CD4-positive, CD25-positive, alpha-beta regulatory T cell (primary cell): ENCODE measurements at regions not wholly inside any gene's neighbourhood (a gene's known extent, or its start where the extent isn't known, plus 50 kb on each side); places are given as distances from the start of the nearest gene placed in this dataset.

ENCODE experiments used
- ATAC-seq, 2 donors: fragments of 150-1000 bp; cut with Tn5 transposase; one replicate each; pipeline ENCODE4 v1.10.0; 2021; ENCODE audit warnings: low read depth in 2 of 2, moderate number of reproducible peaks in 2 of 2, moderate library complexity in 1 of 2
- DNase-seq, 3 donors: peaks; one replicate each; pipeline versions ENCODE4 v3.0.0 to v3.0.0-alpha.2; 2012 to 2022; ENCODE audit warnings: mixed read lengths in 1 of 3
- H3K27ac ChIP-seq: one replicate; pipeline ENCODE4 v1.7.0; 2013; ENCODE audit warnings: mild to moderate bottlenecking, low read length; ENCODE audit not compliant: insufficient read depth, poor library complexity, severe bottlenecking
- H3K27me3 ChIP-seq: one replicate; pipeline ENCODE4 v1.7.0; 2013; ENCODE audit warnings: low read length; ENCODE audit not compliant: control insufficient read depth, insufficient read depth
- H3K36me3 ChIP-seq: one replicate; pipeline ENCODE4 v1.7.0; 2013; ENCODE audit warnings: mild to moderate bottlenecking, low read length, moderate library complexity; ENCODE audit not compliant: control insufficient read depth, insufficient read depth
- H3K4me1 ChIP-seq: 2 replicates; pipeline ENCODE4 v1.7.0; 2013; ENCODE audit warnings: mild to moderate bottlenecking, low read length; ENCODE audit not compliant: insufficient read depth, control insufficient read depth, poor library complexity, severe bottlenecking
- H3K4me3 ChIP-seq: one replicate; pipeline ENCODE4 v1.7.0; 2013; ENCODE audit warnings: low read depth, mild to moderate bottlenecking, low read length, moderate library complexity
- H3K9me3 ChIP-seq, 2 experiments: 1 replicate in 1 of 2; 2 replicates in 1 of 2; pipeline ENCODE4 v1.7.0; 2013; ENCODE audit warnings: low read length in 2 of 2, mild to moderate bottlenecking in 1 of 2, moderate library complexity in 1 of 2; ENCODE audit not compliant: control insufficient read depth in 2 of 2
- H3K27ac Mint-ChIP-seq, 3 donors: one replicate each; pipeline ENCODE4 v1.8.0; 2020 to 2022; ENCODE audit warnings: mild to moderate bottlenecking in 3 of 3, mixed read lengths in 3 of 3, moderate library complexity in 2 of 3
- H3K27me3 Mint-ChIP-seq: one replicate; pipeline ENCODE4 v1.8.0; 2022; ENCODE audit warnings: mild to moderate bottlenecking, mixed read lengths
- H3K36me3 Mint-ChIP-seq: one replicate; pipeline ENCODE4 v1.8.0; 2020; ENCODE audit warnings: mixed read lengths
- H3K4me1 Mint-ChIP-seq, 4 donors: one replicate each; pipeline ENCODE4 v1.8.0; 2020 to 2022; ENCODE audit warnings: mixed read lengths in 4 of 4, mild to moderate bottlenecking in 1 of 4
- H3K4me3 Mint-ChIP-seq, 4 donors: one replicate each; pipeline ENCODE4 v1.8.0; 2020 to 2022; ENCODE audit warnings: mild to moderate bottlenecking in 4 of 4, mixed read lengths in 4 of 4, moderate library complexity in 3 of 4
- H3K9me3 Mint-ChIP-seq, 7 donors: one replicate each; pipeline ENCODE4 v1.8.0; 2020 to 2022; ENCODE audit warnings: mixed read lengths in 7 of 7, mild to moderate bottlenecking in 3 of 7, moderate library complexity in 2 of 7

DNA sequence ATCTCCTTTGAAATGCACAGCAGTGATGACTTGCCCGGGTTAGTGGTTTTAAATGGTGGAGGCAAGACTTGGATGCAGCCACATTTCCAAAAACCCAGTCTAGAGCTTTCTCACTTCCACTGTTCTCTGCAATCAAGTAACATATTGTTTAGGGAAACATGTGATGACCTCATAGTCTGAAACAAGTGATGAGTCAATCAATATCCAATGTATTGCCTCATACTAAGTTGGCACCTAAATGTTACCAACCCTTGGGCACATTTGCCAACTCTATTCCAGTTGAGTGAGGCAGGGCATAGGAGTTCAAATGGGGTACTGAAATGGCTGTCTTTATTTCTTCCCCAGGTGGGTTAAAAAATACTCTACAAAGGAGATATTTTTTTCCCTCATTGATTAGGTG, 1105.4 kb downstream of the VRK1 start:
- H3K27ac Mint-ChIP-seq = no peak overlapping the region

DNA sequence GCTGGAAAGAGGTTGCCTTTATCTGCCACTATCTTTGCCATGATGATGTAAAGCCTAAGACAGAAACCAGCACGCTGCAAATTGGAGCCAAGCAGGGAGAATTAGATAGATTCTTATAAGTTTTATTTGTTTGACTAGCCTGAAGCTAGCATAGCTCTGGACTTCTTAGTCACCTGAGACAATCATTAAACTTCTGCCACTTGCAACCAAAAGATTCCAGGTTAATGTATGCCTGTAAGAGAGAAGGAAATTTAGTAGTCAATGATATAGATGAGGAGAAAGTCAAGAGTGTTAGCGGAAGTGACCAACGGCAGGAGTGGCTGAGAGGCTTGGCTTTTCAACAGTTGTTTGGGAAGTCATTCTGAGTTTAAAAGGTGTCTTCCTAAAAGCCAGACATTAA, 1106.6 kb downstream of the VRK1 start:
- DNase-seq (no peak), ATAC-seq (no peak)
- no peaks in the 10 kb centered on the region for H3K4me1 ChIP-seq

More for the DNA sequence above, 1105.4 kb downstream of the VRK1 start:
- Histone ChIP-seq H3K27me3 (peaks cover 5% of the 10 kb centered on the region), H3K4me1 (no peaks in the 10 kb centered on the region), H3K27ac (no peak overlapping the region), H3K4me3 (no peak overlapping the region), H3K36me3 (no peaks in the 10 kb centered on the region), H3K9me3 (no peaks in the 10 kb centered on the region)
- no peak for DNase-seq
- Mint-ChIP-seq H3K4me3 (no peak overlapping the region), H3K27me3 (peaks cover 17% of the 10 kb centered on the region), H3K4me1 (no peaks in the 10 kb centered on the region), H3K9me3 (peaks cover 0 to 5% (median under 1%) of the 10 kb centered on the region in 7 donors), H3K36me3 (no peaks in the 10 kb centered on the region)
- no peak for ATAC-seq

DNA sequence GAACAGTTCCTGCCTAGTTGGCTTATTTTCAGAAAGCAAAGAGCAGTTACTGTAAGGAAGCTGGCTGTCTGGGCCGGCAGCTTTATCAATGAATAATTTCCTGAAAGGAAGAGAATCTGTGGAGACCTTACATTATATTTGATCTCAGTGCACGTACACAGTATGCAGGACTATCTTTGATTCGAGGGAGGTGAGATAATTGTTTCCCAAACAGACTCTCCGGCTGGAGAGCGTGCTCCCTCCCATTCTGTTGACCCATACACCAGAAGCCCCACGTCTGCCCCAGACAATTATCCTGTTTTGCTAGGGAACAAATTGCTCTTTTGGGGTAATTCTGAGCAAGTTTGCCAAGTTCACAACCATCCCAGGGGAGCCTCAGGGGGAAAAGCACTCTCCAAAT, 1115.0 kb downstream of the VRK1 start:
- ATAC-seq = no peak
- peaks cover 2% of the 10 kb centered on the region for H3K4me1 ChIP-seq
- no peaks in the 10 kb centered on the region for H3K36me3 Mint-ChIP-seq

More for the DNA sequence above, 1106.6 kb downstream of the VRK1 start:
- no peaks in the 10 kb centered on the region for H3K4me1 Mint-ChIP-seq
- H3K36me3 ChIP-seq = no peaks in the 10 kb centered on the region
- H3K36me3 Mint-ChIP-seq = no peaks in the 10 kb centered on the region
- no peak overlapping the region for H3K4me3 Mint-ChIP-seq
- H3K27ac ChIP-seq = no peak overlapping the region
- H3K9me3 Mint-ChIP-seq = peaks cover 0 to 12% (median 3%) of the 10 kb centered on the region in 7 donors
- H3K4me3 ChIP-seq = no peak overlapping the region
- H3K9me3 ChIP-seq = peaks cover 4 to 11% of the 10 kb centered on the region in 2 experiments
- peaks cover 13% of the 10 kb centered on the region for H3K27me3 ChIP-seq
- H3K27me3 Mint-ChIP-seq = peaks cover 22% of the 10 kb centered on the region
- no peak overlapping the region for H3K27ac Mint-ChIP-seq

DNA sequence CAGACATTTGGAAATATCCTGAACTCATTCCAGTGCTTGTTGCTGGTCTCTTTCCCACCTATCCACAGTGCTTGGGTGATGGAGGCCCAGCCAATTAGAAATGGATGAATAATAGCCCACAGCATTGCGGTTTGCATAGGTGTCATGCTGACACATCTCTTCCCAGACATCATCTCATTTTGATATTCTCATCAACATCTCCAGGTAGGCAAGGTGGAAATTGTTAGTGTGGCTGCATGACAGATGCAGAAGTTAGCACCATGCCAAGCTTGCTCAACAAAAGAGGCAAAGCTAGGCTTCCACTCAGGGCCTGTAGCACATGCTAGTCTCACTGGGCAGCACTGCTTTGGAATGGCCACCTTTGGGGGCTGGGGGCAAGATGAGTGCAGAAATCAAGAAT, 1118.9 kb downstream of the VRK1 start:
- H3K4me1 ChIP-seq = peaks cover 3% of the 10 kb centered on the region
- H3K4me1 Mint-ChIP-seq = peaks cover 0 to 16% (median 7%) of the 10 kb centered on the region in 4 donors
- peaks cover 0 to 2% (median 1%) of the 10 kb centered on the region in 7 donors for H3K9me3 Mint-ChIP-seq
- H3K4me3 ChIP-seq = no peak overlapping the region
- no peaks in the 10 kb centered on the region for H3K9me3 ChIP-seq
- DNase-seq = no peak
- H3K36me3 ChIP-seq = no peaks in the 10 kb centered on the region
- no peak overlapping the region for H3K27ac Mint-ChIP-seq
- no peak overlapping the region for H3K27ac ChIP-seq
- no peaks in the 10 kb centered on the region for H3K36me3 Mint-ChIP-seq
- no peaks in the 10 kb centered on the region for H3K27me3 ChIP-seq
- no peak overlapping the region for H3K4me3 Mint-ChIP-seq
- no peak for ATAC-seq
- H3K27me3 Mint-ChIP-seq = peaks cover 14% of the 10 kb centered on the region

More for the DNA sequence above, 1115.0 kb downstream of the VRK1 start:
- peaks cover 37% of the 10 kb centered on the region for H3K27me3 Mint-ChIP-seq
- Histone ChIP-seq H3K4me3 (no peak overlapping the region), H3K36me3 (no peaks in the 10 kb centered on the region), H3K27me3 (peaks cover 13% of the 10 kb centered on the region), H3K9me3 (peaks cover 4 to 12% of the 10 kb centered on the region in 2 experiments), H3K27ac (no peak overlapping the region)
- no peak overlapping the region for H3K4me3 Mint-ChIP-seq
- no peak overlapping the region for H3K27ac Mint-ChIP-seq
- DNase-seq = no peak
- peaks cover 0 to 19% (median 4%) of the 10 kb centered on the region in 7 donors for H3K9me3 Mint-ChIP-seq
- H3K4me1 Mint-ChIP-seq = peaks cover 0 to 10% (median 3%) of the 10 kb centered on the region in 4 donors

DNA sequence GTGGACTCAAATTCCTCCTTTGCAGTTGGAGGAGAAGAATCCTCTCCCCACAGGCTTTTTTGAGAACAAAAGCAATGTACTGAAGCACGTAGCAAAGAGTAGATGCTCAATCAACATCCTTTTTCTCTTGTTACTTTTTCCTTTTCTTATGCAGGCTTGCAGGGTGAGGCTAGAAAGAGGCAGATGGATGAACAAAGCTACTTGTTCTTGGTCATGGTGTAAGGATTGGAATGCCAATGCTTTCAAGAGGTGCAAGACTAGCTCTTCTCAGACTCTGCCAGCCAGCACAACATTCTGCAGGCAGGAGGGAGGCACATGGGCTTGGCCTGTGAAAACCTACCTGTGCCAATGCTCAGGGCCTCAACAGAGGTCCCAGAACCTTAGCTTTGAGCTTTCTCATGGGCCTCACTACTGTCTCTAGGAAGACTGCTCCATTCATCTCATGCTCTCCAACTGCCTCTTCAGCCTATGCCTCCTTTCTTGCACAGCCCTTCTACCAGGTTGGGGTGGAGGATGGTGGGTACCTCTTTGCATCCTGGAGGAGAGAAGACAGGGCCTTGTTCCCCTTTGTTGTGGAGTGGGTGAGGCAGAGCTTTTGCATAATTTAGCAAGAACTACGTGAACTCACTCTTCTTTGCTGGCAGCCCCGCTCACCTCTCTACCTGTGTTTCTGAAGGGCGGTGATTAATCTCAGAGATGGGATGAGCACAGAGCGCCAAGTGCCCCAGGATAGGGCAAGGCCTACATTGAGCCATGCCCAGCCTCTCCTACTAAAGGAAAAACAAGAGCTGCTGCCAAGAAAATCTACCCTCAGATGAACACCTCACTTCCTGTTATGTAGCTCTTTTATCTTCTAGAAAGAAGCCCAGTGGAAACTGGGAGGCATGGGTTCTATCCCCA, 1119.7 kb downstream of the VRK1 start:
- Mint-ChIP-seq H3K4me1 (peaks cover 0 to 16% (median 8%) of the 10 kb centered on the region in 4 donors), H3K9me3 (peaks cover 0 to 1% (median 0%) of the 10 kb centered on the region in 7 donors), H3K27ac (peak overlapping the region in 2 of 3 donors; percentile 28 to 61), H3K4me3 (peak overlapping the region in 2 of 4 donors; percentile 2 to 28), H3K27me3 (peaks cover 14% of the 10 kb centered on the region), H3K36me3 (no peaks in the 10 kb centered on the region)
- Histone ChIP-seq H3K4me3 (no peak overlapping the region), H3K27me3 (no peaks in the 10 kb centered on the region), H3K9me3 (no peaks in the 10 kb centered on the region), H3K36me3 (no peaks in the 10 kb centered on the region), H3K4me1 (peaks cover 3% of the 10 kb centered on the region), H3K27ac (no peak overlapping the region)
- DNase-seq (peak in 1 of 3 donors; percentile 10), ATAC-seq (no peak)

DNA sequence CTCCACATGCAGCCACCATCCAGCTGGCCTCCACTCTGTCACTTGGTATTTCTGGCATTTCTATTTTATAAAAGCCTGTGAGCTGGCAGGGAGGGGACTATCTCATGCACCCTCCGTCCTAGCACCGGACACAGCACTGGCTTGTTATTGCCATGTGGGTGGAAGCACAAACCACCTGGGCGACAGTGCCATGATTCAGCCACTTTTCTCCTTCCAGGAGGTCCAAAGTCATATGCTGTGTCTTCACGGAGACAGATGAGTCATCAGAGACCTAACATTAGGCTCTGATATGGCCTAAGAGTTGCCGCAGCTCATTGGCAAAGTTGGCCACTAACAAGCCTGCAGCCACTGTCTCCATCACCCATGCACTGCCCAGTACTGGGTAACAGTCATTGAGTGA, 1123.0 kb downstream of the VRK1 start:
- H3K4me3 ChIP-seq = no peak overlapping the region

DNA sequence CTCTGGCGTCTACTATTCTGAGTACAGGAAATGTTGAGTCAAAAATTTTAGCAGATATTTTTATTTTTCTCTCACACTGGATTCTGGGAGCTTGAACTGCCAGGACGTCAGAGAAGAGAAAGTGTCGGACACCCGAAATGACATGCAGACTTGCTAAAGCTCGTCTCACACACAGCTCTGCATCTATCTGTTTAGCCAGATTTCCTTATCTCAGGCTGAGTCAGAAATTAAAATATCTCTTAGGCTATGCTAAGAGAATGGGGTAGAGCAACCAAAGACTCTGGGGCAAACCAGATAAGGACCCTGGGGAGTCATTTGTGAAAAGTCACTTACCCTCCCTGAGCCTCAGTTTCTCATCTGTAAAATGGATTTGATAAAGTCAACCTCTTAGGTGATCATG, 1124.1 kb downstream of the VRK1 start:
- H3K36me3 Mint-ChIP-seq = peaks cover 17% of the 10 kb centered on the region
- peaks cover 0 to 21% (median 11%) of the 10 kb centered on the region in 4 donors for H3K4me1 Mint-ChIP-seq
- Histone ChIP-seq H3K36me3 (no peaks in the 10 kb centered on the region), H3K4me3 (no peak overlapping the region), H3K4me1 (peaks cover 3% of the 10 kb centered on the region), H3K27ac (no peak overlapping the region), H3K27me3 (no peaks in the 10 kb centered on the region), H3K9me3 (no peaks in the 10 kb centered on the region)
- DNase-seq (no peak), ATAC-seq (no peak)
- no peak overlapping the region for H3K27ac Mint-ChIP-seq
- no peak overlapping the region for H3K4me3 Mint-ChIP-seq
- peaks cover 0 to 1% (median 0%) of the 10 kb centered on the region in 7 donors for H3K9me3 Mint-ChIP-seq
- peaks cover 4% of the 10 kb centered on the region for H3K27me3 Mint-ChIP-seq

More for the DNA sequence above, 1123.0 kb downstream of the VRK1 start:
- H3K9me3 ChIP-seq = no peaks in the 10 kb centered on the region
- H3K9me3 Mint-ChIP-seq = peaks cover 0 to 1% (median 0%) of the 10 kb centered on the region in 7 donors
- H3K36me3 Mint-ChIP-seq = peaks cover 8% of the 10 kb centered on the region
- peaks cover 0 to 16% (median 9%) of the 10 kb centered on the region in 4 donors for H3K4me1 Mint-ChIP-seq
- peaks cover 4% of the 10 kb centered on the region for H3K27me3 Mint-ChIP-seq
- no peak overlapping the region for H3K27ac Mint-ChIP-seq
- no peaks in the 10 kb centered on the region for H3K27me3 ChIP-seq
- DNase-seq (no peak), ATAC-seq (no peak)
- peaks cover 3% of the 10 kb centered on the region for H3K4me1 ChIP-seq
- no peak overlapping the region for H3K4me3 Mint-ChIP-seq
- H3K27ac ChIP-seq = no peak overlapping the region
- no peaks in the 10 kb centered on the region for H3K36me3 ChIP-seq
